Activated T-cell treated with anti-CD3 and anti-CD28 coated beads for 4 hours (primary cell): ENCODE measurements at regions not wholly inside any gene's neighbourhood (a gene's known extent, or its start where the extent isn't known, plus 50 kb on each side); places are given as distances from the start of the nearest gene placed in this dataset.

Experiments used
- DNase-seq: peaks from one replicate; pipeline ENCODE4 v3.0.0-alpha.2; 2020

GRCh38 chr22:48905206-48905975 is 922.3 kb downstream of the BRD1 start:
- no peak for DNase-seq

- DNase-seq, result no peak
Observed at GRCh38 chr22:48902983-48903650, 924.6 kb downstream of the BRD1 start.

- DNase-seq, result no peak
Observed at GRCh38 chr22:48902001-48902869, 925.4 kb downstream of the BRD1 start.

- DNase-seq, result no peak
Observed at GRCh38 chr22:48901324-48901723, 926.3 kb downstream of the BRD1 start.

- DNase-seq, result no peak
Observed at GRCh38 chr22:48900626-48901025, 927.0 kb downstream of the BRD1 start.

- DNase-seq, result no peak
Observed at GRCh38 chr22:48900327-48900597, 927.4 kb downstream of the BRD1 start.

- DNase-seq, result no peak
Observed at GRCh38 chr22:48899523-48900326, 927.9 kb downstream of the BRD1 start.

- DNase-seq, result no peak
Observed at GRCh38 chr22:48898524-48899250, 929.0 kb downstream of the BRD1 start.

- DNase-seq, result no peak
Observed at GRCh38 chr22:48897645-48898370, 929.9 kb downstream of the BRD1 start.

- DNase-seq, result no peak
Observed at GRCh38 chr22:48896766-48897644, 930.7 kb downstream of the BRD1 start.

GRCh38 chr22:48895831-48896765 is 931.6 kb downstream of the BRD1 start:
- no peak for DNase-seq

GRCh38 chr22:48895336-48895735 is 932.3 kb downstream of the BRD1 start:
- no peak for DNase-seq

GRCh38 chr22:48894804-48895250 is 932.8 kb downstream of the BRD1 start:
- DNase-seq, result no peak

- DNase-seq, result no peak
Observed at GRCh38 chr22:48894064-48894671, 933.5 kb downstream of the BRD1 start.

GRCh38 chr22:48893288-48894063 is 934.2 kb downstream of the BRD1 start:
- no peak for DNase-seq

- DNase-seq, result no peak
Observed at GRCh38 chr22:48892578-48893287, 934.9 kb downstream of the BRD1 start.
